ENCODE measurements at regions not wholly inside any gene's neighbourhood (a gene's known extent, or its start where the extent isn't known, plus 50 kb on each side); places are given as distances from the start of the nearest gene placed in this dataset.

DNA sequence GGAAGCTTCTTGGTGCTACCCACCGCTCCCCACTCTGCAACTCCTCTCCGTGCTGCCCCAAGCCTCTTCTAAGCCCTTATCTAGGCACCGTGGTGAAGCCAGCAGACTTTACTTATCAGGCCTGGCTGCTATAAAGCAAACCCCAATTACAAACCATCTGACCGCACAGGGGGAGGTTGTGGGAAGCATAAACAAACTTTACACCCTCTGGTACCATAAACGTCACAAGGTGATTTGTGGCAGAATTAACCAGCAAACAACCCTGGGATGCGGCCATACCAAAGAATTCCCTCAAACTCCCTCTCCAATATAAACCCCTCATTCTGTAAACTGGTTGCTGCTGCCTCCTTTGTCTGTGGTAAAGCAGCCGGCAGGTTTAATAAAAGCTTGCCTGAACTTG, 55.2 kb downstream of the MAGEC2 start:
- no peak for TF ChIP-seq ZNF366 (tag by site-specific recombination; conservative IDR thresholded peaks at IDR 0.05)
- no peak for TF ChIP-seq CTCF (tag by site-specific recombination; IDR thresholded peaks at IDR 0.05)
- TF ChIP-seq ZNF639 (tag by site-specific recombination; IDR thresholded peaks at IDR 0.05) = no peak
- TF ChIP-seq ZXDB (tag by site-specific recombination; IDR thresholded peaks at IDR 0.05) = no peak
- TF ChIP-seq ELK4 (IDR thresholded peaks at IDR 0.05; ENCODE audit: borderline replicate concordance, low read depth, low read length) = no peak
- no peak for TF ChIP-seq MYNN (tag by site-specific recombination; IDR thresholded peaks at IDR 0.05; ENCODE audit: borderline replicate concordance)
- no peak for TF ChIP-seq PRDM1 (tag by site-specific recombination; IDR thresholded peaks at IDR 0.05)
- no peak for TF ChIP-seq HOXA7 (CRISPR knock-in tag; IDR thresholded peaks at IDR 0.05; ENCODE audit: borderline replicate concordance)

Measured in HEK293 (cell line).